ENCODE measurements at regions not wholly inside any gene's neighbourhood (a gene's known extent, or its start where the extent isn't known, plus 50 kb on each side); places are given as distances from the start of the nearest gene placed in this dataset.

DNA sequence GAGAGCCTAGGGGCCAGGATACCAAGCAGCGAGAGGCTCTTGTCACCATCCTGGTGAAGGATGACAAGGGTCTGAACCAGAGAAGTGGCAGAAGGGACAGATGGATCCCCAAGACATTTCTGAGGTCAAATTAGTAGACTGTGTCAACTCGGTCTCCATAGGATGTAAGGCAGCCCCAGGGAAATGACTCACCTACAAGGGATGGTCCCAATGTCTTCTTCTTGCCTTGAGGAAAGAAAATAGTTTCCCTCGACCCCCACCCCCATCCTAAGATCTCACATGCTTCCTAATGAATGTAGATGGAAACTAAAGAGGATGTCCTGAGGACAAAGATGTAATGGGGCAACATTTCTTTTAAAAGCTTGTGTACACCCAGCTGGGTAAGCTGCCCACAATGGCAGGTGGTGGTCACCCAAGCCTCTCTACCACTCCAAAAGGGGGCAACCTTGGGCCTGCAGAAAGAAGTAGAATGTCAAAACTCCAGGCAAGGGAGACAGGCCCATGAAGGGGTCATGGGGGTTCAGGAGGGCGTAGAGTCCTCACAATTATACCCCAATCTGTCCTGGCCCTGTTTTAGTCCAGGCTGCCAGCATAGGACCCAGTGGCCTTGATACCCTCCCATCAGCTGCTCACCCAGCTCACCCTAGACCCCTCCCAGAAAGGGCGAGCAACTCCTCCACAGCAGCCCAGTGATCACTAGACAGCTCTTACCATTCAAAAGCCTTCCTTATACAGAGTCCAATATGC is 187.4 kb downstream of the ACTL7B start:
- Histone ChIP-seq H3K36me3 (replicated peaks; ENCODE audit: control insufficient read depth, insufficient read depth, low read length) (no peaks in the 10 kb centered on the region), H3K4me3 (ENCODE audit: insufficient read depth, low read depth, low read length) (no peak overlapping the region), H3K27me3 (ENCODE audit: control insufficient read depth, insufficient read depth, low read length) (no peaks in the 10 kb centered on the region)
- DNase-seq = no peak

DNA sequence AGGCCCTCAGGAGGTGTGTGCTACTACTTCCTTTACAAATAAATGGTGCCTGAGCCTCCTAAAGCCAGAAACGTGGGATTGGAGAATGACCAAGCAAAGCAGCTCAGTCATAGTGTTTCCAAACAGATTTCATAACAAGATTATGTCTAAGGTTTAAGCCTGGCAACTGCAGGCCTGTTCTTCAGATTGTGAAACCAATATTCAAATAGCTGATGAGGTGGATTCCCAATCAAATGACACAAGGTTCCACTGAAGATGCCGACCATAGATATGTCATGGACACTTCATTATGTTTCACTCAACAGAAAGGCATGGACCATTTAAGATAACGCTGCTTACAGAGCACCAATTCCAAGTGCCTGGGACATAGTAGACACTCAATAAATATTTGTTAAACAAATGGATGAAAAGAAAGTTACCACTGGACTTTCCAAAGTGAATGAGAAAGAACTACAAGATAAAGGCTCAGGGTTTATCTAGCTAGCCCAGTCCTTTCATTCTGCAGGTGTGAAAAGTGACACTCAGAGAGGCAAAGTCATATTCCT is 189.5 kb downstream of the ACTL7B start:
- DNase-seq = no peak
- H3K36me3 ChIP-seq (replicated peaks; ENCODE audit: control insufficient read depth, insufficient read depth, low read length) = no peaks in the 10 kb centered on the region
- H3K27me3 ChIP-seq (ENCODE audit: control insufficient read depth, insufficient read depth, low read length) = no peaks in the 10 kb centered on the region
- no peak overlapping the region for H3K4me3 ChIP-seq (ENCODE audit: insufficient read depth, low read depth, low read length)

GRCh38 chr9:108665521-108666239 is 190.1 kb downstream of the ACTL7B start:
- DNase-seq = no peak
- H3K4me3 ChIP-seq (ENCODE audit: insufficient read depth, low read depth, low read length) = no peak overlapping the region
- H3K36me3 ChIP-seq (replicated peaks; ENCODE audit: control insufficient read depth, insufficient read depth, low read length) = no peaks in the 10 kb centered on the region
- H3K27me3 ChIP-seq (ENCODE audit: control insufficient read depth, insufficient read depth, low read length) = no peaks in the 10 kb centered on the region

DNA sequence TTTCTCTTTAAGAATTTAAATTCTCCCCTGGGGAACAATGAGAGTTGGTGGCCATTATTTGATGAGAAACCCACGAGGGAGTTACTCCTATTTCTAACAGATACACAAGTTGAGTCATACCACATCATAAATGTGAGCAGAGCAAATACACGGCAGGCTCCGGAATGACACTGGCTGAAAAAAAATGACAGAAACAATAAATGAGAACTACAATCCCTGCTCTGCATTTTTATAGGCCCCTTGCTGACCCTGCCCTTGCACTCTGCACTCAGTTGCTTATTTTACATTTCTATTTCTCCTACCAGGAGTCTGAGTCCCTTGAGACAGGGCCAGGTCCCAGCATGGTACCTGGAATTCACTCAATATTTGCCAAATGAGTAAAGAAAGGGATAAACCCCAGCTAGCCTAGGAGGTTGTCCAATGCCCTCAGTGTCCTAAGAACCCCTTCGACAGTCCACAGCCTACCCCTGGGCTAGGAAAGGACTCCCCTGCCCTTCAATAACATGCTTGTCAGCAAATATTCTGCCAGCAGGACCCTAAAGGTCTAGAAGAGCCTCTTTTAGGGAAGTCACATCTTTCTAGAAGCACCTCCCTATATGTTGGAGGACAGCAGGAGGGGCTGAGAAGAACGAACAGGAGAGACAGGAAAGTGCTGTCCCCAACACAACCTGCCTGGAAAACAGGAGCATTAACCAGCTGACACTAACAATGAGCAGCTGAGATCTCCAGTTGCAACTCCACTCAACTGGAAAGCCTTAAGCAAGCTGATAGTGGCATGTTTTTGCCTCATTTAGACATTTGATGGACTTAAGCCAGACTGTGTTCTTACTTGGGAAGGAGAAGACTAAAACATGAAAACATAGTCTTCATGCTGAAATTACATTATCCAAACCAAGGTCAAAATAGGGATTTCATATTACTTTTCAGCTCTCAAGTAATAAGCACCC is 191.2 kb downstream of the ACTL7B start:
- no peak overlapping the region for H3K4me3 ChIP-seq (ENCODE audit: insufficient read depth, low read depth, low read length)
- DNase-seq = no peak
- H3K27me3 ChIP-seq (ENCODE audit: control insufficient read depth, insufficient read depth, low read length) = no peaks in the 10 kb centered on the region
- no peaks in the 10 kb centered on the region for H3K36me3 ChIP-seq (replicated peaks; ENCODE audit: control insufficient read depth, insufficient read depth, low read length)

DNA sequence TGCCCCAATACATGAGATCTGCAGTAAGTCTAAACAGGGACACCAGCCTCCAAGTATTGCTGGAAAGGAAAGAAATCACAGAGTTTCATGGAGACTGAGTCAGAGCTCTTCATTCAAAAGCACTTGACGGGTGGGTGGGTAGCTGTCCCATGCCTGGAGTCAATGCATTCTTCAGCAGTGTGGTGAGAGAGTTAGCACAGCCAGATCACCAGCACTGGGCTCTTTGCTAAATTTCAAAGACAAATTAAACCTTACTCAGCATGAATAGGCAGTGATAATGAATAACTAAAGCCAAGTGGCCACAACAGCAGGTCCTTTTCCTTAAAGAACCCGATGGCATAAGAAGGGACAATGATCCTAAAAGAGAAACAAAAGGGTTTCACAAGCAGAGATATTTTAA is 192.4 kb downstream of the ACTL7B start:
- H3K36me3 ChIP-seq (replicated peaks; ENCODE audit: control insufficient read depth, insufficient read depth, low read length) = no peaks in the 10 kb centered on the region
- H3K27me3 ChIP-seq (ENCODE audit: control insufficient read depth, insufficient read depth, low read length) = no peaks in the 10 kb centered on the region
- no peak for DNase-seq
- no peak overlapping the region for H3K4me3 ChIP-seq (ENCODE audit: insufficient read depth, low read depth, low read length)

GRCh38 chr9:108662956-108663355 is 192.8 kb downstream of the ACTL7B start:
- Histone ChIP-seq H3K36me3 (replicated peaks; ENCODE audit: control insufficient read depth, insufficient read depth, low read length) (no peaks in the 10 kb centered on the region), H3K27me3 (ENCODE audit: control insufficient read depth, insufficient read depth, low read length) (no peaks in the 10 kb centered on the region), H3K4me3 (ENCODE audit: insufficient read depth, low read depth, low read length) (no peak overlapping the region)
- DNase-seq = no peak

- Histone ChIP-seq H3K27me3 (ENCODE audit: control insufficient read depth, insufficient read depth, low read length) (no peaks in the 10 kb centered on the region), H3K4me3 (ENCODE audit: insufficient read depth, low read depth, low read length) (no peak overlapping the region), H3K36me3 (replicated peaks; ENCODE audit: control insufficient read depth, insufficient read depth, low read length) (no peaks in the 10 kb centered on the region)
- DNase-seq = no peak
These were observed 193.5 kb downstream of the ACTL7B start for GRCh38 chr9:108662091-108662875.

DNA sequence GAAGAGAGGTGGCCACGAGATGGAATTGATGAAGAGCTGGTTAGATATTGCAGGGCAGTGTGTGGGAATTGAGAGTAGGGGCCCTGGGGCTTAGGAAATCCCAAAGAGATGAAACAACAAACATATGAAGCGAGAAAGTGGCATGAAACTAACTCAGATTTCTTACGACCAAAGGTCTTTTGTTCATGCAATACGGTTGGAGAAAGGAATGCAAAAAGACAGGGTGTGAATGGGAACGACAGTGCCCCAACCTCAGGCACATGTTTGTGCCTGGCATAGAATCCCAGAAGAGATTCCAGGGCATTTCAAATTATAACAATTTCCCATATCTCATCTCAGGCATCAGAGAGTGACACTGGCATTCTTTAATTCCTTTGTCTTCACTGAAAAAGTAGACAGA is 199.2 kb downstream of the ACTL7B start:
- no peak for DNase-seq
- Histone ChIP-seq H3K36me3 (replicated peaks; ENCODE audit: control insufficient read depth, insufficient read depth, low read length) (no peaks in the 10 kb centered on the region), H3K27me3 (ENCODE audit: control insufficient read depth, insufficient read depth, low read length) (no peaks in the 10 kb centered on the region), H3K4me3 (ENCODE audit: insufficient read depth, low read depth, low read length) (no peak overlapping the region)

DNA sequence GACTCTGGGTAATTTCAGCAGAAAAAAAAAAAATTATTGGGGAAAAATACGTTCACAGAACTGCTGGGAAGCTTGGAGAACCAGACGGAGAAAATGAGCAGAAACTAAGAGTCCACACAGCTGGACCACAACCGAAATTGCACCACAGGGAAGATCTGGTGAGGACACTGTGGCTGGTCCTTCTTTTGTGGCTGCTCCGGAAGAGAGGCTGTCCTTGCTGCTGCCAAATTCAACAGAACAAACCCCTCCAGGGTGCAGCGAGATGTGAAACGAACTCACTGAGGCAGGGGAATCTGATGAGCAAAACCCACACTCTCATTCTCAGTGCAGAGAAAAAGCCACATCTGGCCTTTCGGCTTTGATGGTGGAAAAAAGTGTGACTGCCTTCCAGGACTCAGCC is 200.0 kb downstream of the ACTL7B start:
- no peak for DNase-seq
- Histone ChIP-seq H3K36me3 (replicated peaks; ENCODE audit: control insufficient read depth, insufficient read depth, low read length) (no peaks in the 10 kb centered on the region), H3K4me3 (ENCODE audit: insufficient read depth, low read depth, low read length) (no peak overlapping the region), H3K27me3 (ENCODE audit: control insufficient read depth, insufficient read depth, low read length) (no peaks in the 10 kb centered on the region)

- no peaks in the 10 kb centered on the region for H3K36me3 ChIP-seq (replicated peaks; ENCODE audit: control insufficient read depth, insufficient read depth, low read length)
- DNase-seq = no peak
- H3K27me3 ChIP-seq (ENCODE audit: control insufficient read depth, insufficient read depth, low read length) = no peaks in the 10 kb centered on the region
- H3K4me3 ChIP-seq (ENCODE audit: insufficient read depth, low read depth, low read length) = no peak overlapping the region
These were observed 201.2 kb downstream of the ACTL7B start for GRCh38 chr9:108654566-108654965.

DNA sequence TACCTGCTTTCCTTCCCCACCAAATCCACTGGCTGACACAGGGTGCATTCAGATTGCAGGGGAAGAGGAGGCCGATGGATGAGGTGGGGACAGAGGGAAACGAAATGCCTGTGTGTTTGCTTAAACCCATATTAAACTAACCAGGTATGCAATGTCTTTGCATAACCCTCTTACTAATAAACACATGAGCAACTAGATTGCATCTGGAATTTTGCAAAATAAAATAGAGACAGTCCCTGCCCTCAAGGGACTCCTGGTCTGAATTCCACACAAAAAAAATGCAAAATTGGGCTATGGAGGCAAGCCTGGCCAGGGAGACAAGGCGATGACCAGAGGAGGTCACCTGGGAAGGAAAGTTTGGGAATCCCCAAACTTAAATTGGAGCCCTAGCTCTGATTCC is 202.9 kb downstream of the ACTL7B start:
- H3K4me3 ChIP-seq (ENCODE audit: insufficient read depth, low read depth, low read length) = no peak overlapping the region
- DNase-seq = no peak
- H3K27me3 ChIP-seq (ENCODE audit: control insufficient read depth, insufficient read depth, low read length) = no peaks in the 10 kb centered on the region
- H3K36me3 ChIP-seq (replicated peaks; ENCODE audit: control insufficient read depth, insufficient read depth, low read length) = no peaks in the 10 kb centered on the region

- no peak for DNase-seq
- Histone ChIP-seq H3K27me3 (ENCODE audit: control insufficient read depth, insufficient read depth, low read length) (no peaks in the 10 kb centered on the region), H3K4me3 (ENCODE audit: insufficient read depth, low read depth, low read length) (no peak overlapping the region), H3K36me3 (replicated peaks; ENCODE audit: control insufficient read depth, insufficient read depth, low read length) (no peaks in the 10 kb centered on the region)
These were observed 205.0 kb downstream of the ACTL7B start for GRCh38 chr9:108650826-108651225.

DNA sequence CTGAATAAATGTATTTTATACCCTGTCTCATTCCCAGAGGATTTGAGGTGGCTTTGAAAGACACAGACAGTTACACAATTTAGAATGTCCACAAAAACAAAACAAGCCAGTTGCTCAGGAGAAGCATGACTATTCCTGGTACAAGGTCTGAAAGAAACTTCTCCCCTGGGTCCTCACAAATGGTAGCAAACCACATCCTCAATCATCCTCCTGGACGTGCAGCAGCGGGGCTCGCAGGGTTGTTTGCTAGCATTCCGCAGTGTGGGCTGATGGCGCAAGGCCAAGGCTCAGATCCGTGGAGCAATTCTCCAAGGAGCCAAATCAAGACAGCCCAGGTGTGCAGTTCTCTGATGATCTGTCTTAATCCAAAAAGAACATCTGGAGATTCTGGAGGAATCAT is 210.3 kb downstream of the ACTL7B start:
- H3K4me3 ChIP-seq (ENCODE audit: insufficient read depth, low read depth, low read length) = no peak overlapping the region
- DNase-seq = no peak

More for the DNA sequence above, 210.3 kb downstream of the ACTL7B start:
- Histone ChIP-seq H3K36me3 (replicated peaks; ENCODE audit: control insufficient read depth, insufficient read depth, low read length) (no peaks in the 10 kb centered on the region), H3K27me3 (ENCODE audit: control insufficient read depth, insufficient read depth, low read length) (no peaks in the 10 kb centered on the region)
